Choroid plexus epithelial cell (primary cell): ENCODE measurements at regions not wholly inside any gene's neighbourhood (a gene's known extent, or its start where the extent isn't known, plus 50 kb on each side); places are given as distances from the start of the nearest gene placed in this dataset.

Source experiments
- DNase-seq: peaks from one replicate; pipeline ENCODE4 v3.0.0-alpha.2; 2010; ENCODE audit warnings: low read depth
- H3K4me3 ChIP-seq: 2 replicates; pipeline ENCODE4 v1.5.1; 2011; ENCODE audit warnings: low read depth, mild to moderate bottlenecking, control low read depth, low read length, moderate library complexity
- TF ChIP-seq, protein P1 (sequence below): conservative IDR thresholded peaks from 2 replicates; pipeline ENCODE4 v1.5.1; 2011; ENCODE audit warnings: low read depth, mild to moderate bottlenecking, control low read depth, inconsistent platforms, low read length, moderate library complexity

DNA sequence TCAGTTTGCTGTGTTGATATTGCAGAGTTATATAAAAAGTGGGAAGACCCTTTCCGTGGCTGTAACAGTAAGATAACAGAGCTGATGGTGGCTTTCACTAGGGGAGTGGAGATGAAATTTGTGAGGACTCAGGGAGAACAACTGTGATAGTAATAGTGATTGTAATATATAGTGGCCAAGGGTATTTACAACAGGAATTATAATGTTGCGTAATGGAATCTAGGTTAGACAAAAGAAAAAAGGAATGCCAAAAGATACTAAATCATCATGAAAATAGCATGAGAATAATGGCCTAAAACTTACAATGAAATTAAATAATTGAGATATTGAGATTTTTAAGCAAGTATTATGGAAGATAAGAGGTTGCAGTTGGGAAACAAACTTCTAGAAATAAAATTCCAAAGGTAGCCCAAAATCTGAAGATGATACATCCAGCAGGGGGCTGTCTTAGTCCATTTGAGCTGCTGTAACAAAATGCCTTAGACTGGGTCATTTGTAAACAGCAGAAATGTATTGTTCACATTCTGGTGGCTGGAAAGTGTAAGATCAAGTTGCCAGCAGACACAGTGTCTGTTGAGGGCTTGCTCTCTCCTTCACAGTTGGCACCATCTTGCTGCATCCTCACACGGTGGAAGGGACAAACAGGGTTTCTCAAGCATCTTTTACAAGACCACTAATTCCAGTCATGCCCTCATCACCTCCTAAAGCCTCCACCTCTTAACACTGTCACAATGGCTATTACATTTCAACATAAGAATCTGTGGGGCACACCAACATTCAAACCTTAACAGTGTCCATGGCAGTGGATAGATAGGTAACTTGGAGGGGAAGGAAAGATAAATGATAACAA is 711.2 kb downstream of the MRPL39 start:
- peak; percentile 6 for DNase-seq
- H3K4me3 ChIP-seq: no peak overlapping the region
- TF ChIP-seq, protein P1, sequence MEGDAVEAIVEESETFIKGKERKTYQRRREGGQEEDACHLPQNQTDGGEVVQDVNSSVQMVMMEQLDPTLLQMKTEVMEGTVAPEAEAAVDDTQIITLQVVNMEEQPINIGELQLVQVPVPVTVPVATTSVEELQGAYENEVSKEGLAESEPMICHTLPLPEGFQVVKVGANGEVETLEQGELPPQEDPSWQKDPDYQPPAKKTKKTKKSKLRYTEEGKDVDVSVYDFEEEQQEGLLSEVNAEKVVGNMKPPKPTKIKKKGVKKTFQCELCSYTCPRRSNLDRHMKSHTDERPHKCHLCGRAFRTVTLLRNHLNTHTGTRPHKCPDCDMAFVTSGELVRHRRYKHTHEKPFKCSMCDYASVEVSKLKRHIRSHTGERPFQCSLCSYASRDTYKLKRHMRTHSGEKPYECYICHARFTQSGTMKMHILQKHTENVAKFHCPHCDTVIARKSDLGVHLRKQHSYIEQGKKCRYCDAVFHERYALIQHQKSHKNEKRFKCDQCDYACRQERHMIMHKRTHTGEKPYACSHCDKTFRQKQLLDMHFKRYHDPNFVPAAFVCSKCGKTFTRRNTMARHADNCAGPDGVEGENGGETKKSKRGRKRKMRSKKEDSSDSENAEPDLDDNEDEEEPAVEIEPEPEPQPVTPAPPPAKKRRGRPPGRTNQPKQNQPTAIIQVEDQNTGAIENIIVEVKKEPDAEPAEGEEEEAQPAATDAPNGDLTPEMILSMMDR: peak; percentile 36

DNA sequence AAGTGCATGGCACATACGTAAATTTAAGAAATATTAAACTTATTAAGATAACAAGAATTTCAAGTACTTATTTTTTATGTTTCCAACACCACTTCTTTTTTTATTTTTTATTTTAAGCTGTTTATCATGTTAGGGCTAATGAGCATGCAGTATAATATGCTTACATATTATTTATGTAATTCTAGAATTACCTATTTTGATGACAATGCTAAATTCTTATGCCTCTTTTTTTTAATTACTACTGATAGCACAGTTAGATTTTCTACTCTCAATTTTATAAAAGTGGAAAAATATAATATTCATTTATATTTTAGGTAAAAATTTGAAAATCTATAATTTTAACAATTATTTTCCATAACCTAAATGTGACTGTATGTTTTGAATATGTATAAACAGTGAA is 713.0 kb downstream of the MRPL39 start:
- DNase-seq: no peak

DNA sequence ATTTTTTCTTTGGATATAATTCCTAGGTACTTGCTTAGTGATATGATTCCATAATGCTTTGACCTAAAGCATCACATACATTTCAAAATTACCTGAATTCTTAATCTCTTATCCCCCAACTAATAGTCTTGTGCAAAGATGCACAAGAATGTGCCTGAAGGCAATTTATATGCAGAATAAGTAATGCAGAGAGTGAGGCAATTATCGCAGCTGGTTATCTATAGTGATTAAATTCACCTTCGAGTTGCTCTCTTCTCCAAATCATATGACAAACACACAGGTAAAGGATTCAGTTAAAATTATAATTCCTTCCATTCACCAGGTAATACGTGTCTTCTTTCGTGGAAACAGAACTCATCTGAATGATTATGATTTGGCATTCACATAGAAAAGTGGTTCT is 717.3 kb downstream of the MRPL39 start:
- TF ChIP-seq, protein P1: no peak
- no peak for DNase-seq
- H3K4me3 ChIP-seq: no peak overlapping the region

More for the DNA sequence above, 713.0 kb downstream of the MRPL39 start:
- no peak overlapping the region for H3K4me3 ChIP-seq
- TF ChIP-seq, protein P1: no peak

DNA sequence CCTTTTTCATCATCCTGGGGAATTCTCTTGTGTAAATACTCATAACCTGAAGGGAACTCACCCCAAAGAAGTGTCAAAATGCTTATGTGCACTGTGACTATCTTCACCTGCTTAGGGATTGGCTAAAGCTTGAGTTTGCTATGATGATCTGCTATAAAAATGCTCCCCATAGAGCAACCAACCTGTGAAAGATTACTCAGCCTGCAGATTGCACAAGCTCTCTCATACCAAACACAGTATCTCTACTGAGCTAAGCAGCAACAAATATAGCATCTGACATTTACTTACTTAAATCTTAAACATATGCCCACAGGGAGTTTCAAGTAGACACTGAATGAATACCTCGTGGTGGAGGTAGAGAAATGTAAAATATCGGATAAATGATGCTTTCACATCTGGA is 725.8 kb downstream of the MRPL39 start:
- TF ChIP-seq, protein P1: no peak
- no peak for DNase-seq

DNA sequence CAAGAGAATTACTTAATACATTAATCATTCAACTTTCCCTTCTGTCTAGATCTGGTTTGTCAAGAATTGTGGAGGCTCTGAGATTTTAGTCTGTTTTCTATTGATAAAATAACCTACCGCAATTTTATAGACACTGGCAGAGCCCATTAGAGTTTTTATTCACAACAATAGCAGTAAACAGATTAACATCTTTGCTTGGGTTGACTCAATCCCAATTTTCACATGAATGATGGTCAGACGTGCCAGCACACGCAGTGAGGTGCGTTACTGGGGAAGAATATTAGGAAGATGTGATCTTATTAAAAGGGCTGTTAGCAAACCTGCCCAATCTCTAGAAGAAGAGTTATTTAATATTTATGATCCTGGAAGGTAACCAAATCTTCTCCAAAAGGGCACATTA is 736.6 kb downstream of the MRPL39 start:
- TF ChIP-seq, protein P1: no peak

More for the DNA sequence above, 725.8 kb downstream of the MRPL39 start:
- no peak overlapping the region for H3K4me3 ChIP-seq

DNA sequence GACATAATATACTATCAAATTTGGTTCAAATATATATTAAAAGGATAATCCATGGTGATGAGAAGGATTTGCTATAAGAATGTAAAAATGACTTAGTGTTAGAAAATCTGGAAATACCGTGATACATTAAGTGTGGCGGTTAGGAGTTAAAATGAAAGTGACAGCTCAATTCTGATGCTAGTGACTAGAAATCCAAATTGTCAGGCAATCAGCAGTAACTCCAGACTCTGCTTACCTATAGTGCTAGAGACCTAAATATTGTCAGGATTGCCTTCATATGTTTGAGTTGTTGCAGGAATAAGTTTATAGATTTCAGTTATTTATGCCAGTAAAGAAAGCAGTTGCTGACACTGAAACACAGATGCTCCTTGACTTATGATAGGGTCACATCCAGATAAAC is 737.4 kb downstream of the MRPL39 start:
- TF ChIP-seq, protein P1: no peak
- H3K4me3 ChIP-seq: no peak overlapping the region
- DNase-seq: no peak

More for the DNA sequence above, 736.6 kb downstream of the MRPL39 start:
- DNase-seq: no peak
- H3K4me3 ChIP-seq: no peak overlapping the region

DNA sequence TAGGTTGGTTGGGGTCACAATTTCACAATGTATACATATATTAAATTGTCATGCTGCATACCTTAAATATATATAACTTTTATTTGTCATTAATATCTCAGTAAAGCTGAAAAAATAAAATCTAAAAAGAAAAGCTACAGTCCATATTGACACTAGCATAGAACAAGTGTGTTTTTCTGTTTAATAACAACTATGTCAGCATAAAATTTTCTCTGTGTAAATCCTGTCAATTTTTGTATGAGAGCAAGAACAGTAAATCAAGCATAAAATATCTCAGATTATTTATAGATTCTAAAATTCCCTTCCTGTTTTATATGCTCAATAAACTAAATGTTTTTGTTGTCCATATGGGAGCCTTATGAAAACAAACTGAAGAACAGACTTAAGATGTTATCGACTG is 739.2 kb downstream of the MRPL39 start:
- no peak overlapping the region for H3K4me3 ChIP-seq
- TF ChIP-seq, protein P1: no peak
- DNase-seq: no peak
